GM12892 (cell line): ENCODE measurements at regions not wholly inside any gene's neighbourhood (a gene's known extent, or its start where the extent isn't known, plus 50 kb on each side); places are given as distances from the start of the nearest gene placed in this dataset.

Source experiments
- DNase-seq: peaks from one replicate; pipeline ENCODE4 v3.0.0; 2011; ENCODE audit not compliant: insufficient read length
- FAIRE-seq: peaks from 2 replicates; lab custom pipeline; 2011; peaks lifted over from hg19 to GRCh38; lab: Jason Lieb, UNC
- POLR2A ChIP-seq: IDR thresholded peaks from 2 replicates; pipeline ENCODE4 v1.6.1; 2011; ENCODE audit warnings: low read depth, low read length, control low read depth
- POLR2AphosphoS5 ChIP-seq: IDR thresholded peaks from 2 replicates; pipeline ENCODE4 v1.6.1; 2011; ENCODE audit warnings: low read depth, low read length, control low read depth
- TAF1 ChIP-seq: IDR thresholded peaks from 2 replicates; pipeline ENCODE4 v1.6.1; 2011; ENCODE audit warnings: low read depth, mild to moderate bottlenecking, control low read depth, low read length, borderline replicate concordance

DNA sequence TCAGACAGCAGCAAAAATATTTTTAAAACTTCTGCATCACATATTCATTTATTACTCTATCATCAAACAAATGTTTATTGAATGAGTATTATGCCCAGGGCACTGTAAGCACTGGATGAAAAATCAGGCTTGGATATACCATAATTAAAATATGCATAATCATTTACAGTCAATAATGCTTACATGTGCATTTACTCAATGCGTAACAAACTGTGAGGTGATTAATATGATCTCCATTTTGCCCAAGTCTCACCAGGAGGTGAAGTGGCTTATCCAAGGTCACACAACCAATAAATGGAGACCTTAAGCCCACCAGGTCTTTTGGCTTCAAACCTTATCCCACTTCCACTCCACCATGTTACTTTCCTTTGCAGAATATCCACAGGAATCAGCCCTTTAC, 117.3 kb upstream of the SLC24A5 start:
- DNase-seq (no peak), FAIRE-seq (no peak)
- TF ChIP-seq POLR2AphosphoS5 (no peak), POLR2A (no peak), TAF1 (no peak)

DNA sequence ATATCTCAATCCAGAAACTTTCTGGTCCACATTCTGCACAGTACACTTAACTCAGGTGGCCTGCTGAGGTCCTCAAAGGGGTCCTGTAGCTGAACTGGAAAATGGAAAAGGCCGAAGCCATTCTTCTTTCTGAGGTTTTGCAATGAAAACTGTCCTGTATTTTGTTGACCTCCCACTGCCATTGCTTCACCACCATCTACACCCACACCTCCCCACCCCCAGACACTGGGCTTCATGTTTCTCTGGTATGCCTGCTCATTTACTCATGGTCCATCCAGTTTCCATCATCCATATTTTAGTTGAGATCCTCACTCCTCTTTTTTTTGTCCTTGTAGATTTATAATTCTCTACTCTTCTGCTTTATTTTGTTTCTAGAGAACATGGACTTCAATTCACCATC, 115.7 kb upstream of the SLC24A5 start:
- TF ChIP-seq POLR2A = no peak
- TF ChIP-seq POLR2AphosphoS5 = no peak
- TF ChIP-seq TAF1 = no peak
- FAIRE-seq (no peak), DNase-seq (no peak)

DNA sequence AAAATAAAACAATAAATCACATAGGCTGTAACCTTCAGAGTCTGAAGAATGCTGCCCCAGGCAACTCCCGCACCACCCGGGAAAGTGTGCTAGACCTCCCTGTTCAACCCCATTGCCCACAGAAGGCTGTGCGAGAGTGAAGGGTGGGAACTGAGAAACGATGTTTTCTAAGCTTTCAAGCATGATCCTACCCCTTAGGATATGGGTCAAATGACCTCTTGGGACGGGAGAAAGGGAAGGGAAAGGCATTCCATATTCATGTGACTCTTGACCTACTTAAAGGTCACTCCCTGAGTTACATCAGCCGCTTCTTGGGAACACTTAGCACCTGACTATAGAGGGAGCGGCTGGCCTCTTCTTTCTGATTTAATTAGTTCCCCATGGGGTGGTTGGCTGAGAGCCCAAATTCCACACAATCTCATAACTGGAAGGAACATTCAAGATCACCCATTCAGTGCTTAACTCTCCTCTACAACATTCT, 114.7 kb upstream of the SLC24A5 start:
- FAIRE-seq (no peak), DNase-seq (no peak)
- TF ChIP-seq POLR2AphosphoS5 (no peak), POLR2A (no peak), TAF1 (no peak)

DNA sequence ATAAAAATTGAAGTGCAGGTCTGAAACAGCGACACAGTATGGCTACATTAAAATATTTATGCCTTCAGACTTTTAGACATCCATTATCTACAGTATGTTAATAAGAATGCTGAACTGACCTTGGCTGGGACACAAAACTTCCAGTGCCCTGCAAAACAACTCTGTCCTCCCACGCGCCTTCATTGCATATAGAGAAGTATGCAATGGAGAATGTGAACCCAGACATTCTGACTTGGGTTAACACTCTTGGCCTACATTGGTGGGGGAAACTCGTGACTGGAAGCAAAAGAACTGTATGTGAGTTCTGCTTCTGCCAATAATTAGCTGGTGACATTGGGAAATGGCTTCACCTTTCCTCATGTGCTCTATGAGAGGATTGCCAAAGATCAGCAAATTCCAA, 110.5 kb upstream of the SLC24A5 start:
- DNase-seq (no peak), FAIRE-seq (no peak)
- TF ChIP-seq POLR2A = no peak
- no peak for TF ChIP-seq POLR2AphosphoS5
- TF ChIP-seq TAF1 = no peak

DNA sequence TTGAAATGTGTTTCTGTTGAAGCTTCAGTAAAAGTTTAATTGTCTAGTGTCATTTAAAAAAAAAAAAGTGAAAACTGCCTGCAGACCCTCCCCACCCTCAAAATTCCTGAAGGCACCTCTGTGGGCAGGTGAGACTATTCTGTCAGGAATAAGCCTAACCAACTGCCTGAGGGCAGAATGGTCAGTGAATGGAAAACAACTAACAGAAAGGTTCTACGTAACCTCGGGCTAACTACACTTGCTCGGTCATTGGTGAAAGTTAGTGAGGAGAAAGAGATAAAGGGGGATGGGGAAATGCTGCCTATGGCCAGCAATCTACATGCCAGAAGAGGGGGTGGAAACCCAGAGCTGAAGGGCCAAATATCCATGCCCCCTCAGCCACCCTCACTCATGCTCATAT, 108.6 kb upstream of the SLC24A5 start:
- DNase-seq = no peak
- no peak for TF ChIP-seq POLR2AphosphoS5
- no peak for TF ChIP-seq POLR2A
- no peak for TF ChIP-seq TAF1
- no peak for FAIRE-seq

DNA sequence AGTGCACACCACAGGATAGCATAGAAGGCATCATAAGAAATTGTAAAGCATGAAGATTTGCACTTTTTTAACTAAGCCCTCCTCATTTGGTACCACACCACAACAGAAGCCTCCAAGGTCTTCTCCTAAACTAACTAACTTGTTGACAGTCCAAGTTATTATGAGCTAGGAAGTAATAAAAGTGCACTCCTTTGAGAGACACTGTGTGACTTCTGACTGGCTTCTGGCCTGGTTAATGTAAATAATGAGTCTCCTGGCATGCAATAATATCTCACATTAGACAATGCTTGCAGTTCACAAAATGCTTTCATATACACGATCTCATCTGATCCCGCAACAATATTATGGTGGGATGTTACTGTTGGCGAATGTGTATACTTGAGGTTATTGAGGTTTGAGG, 103.9 kb upstream of the SLC24A5 start:
- FAIRE-seq (no peak), DNase-seq (no peak)
- TF ChIP-seq POLR2AphosphoS5 = no peak
- no peak for TF ChIP-seq POLR2A
- no peak for TF ChIP-seq TAF1

DNA sequence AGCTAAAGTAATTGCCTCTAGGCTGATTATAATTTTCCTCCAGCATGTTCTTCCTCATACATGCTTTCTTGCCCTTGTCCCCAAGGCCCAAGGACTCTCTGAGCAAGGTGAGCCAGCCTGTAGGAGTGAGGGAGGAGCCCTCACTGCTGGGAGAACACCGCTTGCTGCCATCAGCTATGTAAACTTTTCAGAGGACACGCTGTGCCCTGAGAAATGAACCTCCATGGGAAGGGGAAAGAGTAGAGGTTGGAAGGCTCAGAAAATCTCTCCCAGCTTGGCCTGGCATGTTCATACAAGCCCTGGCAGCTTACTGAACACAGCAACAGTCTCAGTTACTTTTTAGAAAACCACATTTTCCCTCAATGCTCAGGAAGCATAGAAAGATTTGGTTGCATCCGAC, 103.0 kb upstream of the SLC24A5 start:
- TF ChIP-seq POLR2A (no peak), TAF1 (no peak), POLR2AphosphoS5 (no peak)
- DNase-seq (no peak), FAIRE-seq (no peak)

DNA sequence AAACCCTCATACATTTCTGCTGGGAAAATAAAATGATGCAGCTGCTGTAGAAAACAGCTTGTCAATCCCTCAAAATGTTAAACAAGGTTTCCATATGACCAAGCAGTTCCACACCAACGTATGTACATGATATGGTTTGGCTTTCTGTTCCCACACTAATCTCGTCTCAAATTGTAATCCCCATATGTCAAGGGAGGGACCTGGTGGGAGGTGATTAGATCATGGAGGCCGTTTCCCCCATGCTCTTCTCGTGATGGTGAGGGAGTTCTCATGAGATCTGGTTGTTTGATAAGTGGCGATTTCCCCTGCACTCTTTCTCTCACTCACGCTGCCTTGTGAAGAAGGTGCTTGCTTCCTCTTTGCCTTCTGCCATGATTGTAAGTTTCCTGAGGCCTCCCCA, 100.6 kb upstream of the SLC24A5 start:
- TF ChIP-seq POLR2A (no peak), POLR2AphosphoS5 (no peak), TAF1 (no peak)
- FAIRE-seq (peak; percentile 21), DNase-seq (no peak)

DNA sequence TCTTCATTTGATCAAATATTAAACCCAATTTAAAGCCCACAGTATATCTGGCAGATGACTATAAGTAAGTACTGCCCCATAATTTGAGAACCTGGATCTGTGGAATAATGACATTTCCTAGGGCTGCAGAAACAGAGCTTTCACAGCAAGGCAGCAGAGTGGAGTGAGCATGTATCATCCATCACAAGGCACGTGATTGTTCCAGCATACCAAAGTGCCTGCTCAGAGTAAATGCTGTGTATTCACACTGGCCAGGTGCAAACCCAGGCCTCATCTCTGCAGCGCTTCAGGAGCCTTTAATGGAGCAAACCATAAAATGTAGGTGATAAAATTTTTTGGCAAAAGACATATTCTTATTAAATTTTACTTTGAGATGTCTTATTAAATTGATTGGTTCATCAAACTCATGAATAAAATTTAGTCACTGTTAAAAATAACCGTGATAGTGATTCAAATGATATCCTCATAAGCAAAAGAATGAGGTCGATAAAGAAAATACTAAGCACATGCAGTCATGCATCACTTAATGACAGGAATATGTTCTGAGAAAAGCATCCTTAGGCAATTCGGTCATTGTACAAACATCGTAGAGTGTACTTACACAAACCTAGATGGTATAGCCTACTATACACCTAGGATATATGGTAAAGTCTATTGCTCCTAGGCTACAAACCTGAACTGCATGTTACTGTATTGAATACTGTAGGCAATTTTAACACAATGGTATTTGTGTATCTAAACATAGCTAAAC, 99.3 kb upstream of the SLC24A5 start:
- DNase-seq (no peak), FAIRE-seq (no peak)
- TF ChIP-seq POLR2AphosphoS5 (no peak), TAF1 (no peak), POLR2A (no peak)

DNA sequence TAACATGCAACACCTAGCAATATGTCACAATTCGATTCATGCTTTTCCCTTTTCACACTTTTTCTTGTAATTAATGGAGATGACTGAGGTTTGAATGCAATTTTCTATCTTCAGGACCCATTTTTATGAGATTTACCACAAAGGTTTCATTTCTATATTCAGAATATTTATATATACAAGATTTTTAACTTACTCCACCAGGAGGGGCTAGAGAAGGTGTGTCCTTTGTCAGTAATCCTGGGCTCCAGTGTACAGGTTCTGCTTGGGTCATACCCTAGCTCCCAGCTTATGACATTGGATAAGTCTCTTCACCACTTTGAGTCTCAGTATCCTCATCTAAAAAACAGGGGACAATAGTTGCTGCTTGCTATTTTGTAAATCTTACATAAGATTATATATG, 95.7 kb upstream of the SLC24A5 start:
- TF ChIP-seq POLR2AphosphoS5 = no peak
- no peak for TF ChIP-seq TAF1
- no peak for TF ChIP-seq POLR2A
- no peak for FAIRE-seq
- DNase-seq = no peak

DNA sequence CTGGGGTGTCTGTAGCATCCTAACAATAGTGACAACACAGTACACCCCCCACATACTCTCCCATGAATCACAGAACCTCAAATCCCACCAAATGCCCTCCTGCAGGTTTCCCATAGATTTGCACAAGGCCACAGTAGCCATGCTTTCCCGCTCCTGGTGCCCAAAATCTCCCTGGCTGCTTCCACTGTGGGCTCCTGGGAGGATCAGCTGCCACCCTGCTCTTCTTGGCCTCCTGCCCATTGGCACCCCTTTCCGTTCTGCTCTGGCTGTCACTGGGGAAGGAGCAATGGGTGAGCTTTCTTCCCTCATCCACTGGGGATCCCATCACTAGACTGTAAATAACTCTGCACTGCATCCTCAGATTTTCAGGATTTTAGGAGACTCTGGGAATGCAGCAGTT, 92.1 kb upstream of the SLC24A5 start:
- no peak for TF ChIP-seq POLR2A
- DNase-seq (no peak), FAIRE-seq (no peak)

DNA sequence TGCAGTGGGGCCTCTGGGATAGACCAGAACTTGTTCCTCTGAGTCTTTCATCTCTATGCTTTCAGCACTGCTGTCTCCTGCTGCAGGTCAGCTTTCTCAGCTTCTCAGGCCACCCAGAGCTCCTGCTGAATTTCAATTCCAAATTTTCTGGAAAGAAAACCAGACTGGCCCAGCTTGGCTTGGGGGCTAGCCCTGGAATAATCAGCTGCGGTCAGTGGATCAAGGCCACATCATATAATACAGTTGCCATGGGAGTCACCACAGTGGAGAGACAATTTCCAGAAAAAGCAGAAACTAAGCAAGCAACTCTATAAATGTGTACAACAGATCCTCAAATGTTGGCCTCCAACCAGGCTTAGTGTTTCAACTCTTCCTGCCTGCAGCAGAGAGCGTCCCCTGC, 91.1 kb upstream of the SLC24A5 start:
- TF ChIP-seq POLR2A (no peak), TAF1 (no peak), POLR2AphosphoS5 (no peak)
- DNase-seq = no peak
- FAIRE-seq = no peak

DNA sequence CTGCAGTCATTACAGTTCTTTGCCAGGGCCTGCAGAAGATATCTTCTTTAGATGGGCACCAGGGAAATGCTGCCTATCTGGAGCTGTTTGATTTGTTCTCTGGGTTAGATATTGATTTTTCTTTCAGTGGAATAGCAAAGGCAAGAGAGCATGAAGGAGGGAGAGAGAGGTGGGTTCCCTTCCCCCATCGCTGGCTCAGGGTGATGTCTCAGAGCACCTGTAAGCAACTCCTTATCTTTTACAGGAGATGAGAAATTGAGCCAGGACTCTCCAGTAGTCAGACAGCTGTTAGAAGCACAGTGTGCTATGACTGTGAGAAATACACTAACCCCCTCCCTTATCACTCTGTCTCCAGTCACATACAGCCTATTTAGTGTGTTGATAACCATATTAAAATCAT, 89.3 kb upstream of the SLC24A5 start:
- TF ChIP-seq POLR2A (no peak), POLR2AphosphoS5 (no peak), TAF1 (no peak)
- no peak for DNase-seq

DNA sequence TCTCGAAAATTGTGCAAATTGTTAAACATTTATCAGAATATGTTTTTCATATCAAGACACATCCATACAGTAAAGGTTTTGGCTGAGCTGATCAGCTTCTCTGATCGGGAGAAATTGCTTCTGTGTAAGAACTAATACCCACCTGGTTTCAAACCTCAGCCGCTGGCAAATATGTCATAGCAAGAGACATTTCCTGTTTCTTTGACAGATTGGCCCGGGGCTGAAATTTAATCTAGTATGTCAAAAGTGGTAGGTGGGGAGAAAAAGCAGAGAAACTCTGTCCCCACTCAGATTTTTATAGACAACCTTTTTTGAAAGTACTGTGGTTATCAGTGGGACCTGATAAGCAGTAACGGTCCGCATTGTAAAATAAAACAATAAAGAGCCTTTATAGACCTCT, 88.8 kb upstream of the SLC24A5 start:
- DNase-seq (no peak), FAIRE-seq (no peak)
- TF ChIP-seq POLR2A = no peak
- no peak for TF ChIP-seq TAF1
- no peak for TF ChIP-seq POLR2AphosphoS5

More for the DNA sequence above, 89.3 kb upstream of the SLC24A5 start:
- no peak for FAIRE-seq
